Activated CD4-positive, alpha-beta memory T cell treated with anti-CD3 and anti-CD28 coated beads for 36 hours (primary cell): ENCODE measurements at regions not wholly inside any gene's neighbourhood (a gene's known extent, or its start where the extent isn't known, plus 50 kb on each side); places are given as distances from the start of the nearest gene placed in this dataset.
"Not testable (repeated sequence)": the region's sequence is repeated elsewhere in the genome, so short reads cannot be mapped to it uniquely, and the experiment has no call there.

Experiments used
- CTCF ChIA-PET: fragments of 350-600 bp; sonication (Branson Sonifier 250); formaldehyde crosslinking; loops from one replicate; lab custom pipeline; 2021; ENCODE audit warnings: antibody characterized with exemption, inconsistent platforms; lab: Charles Lee
- POLR2A ChIA-PET: fragments of 350-600 bp; sonication (Branson Sonifier 250); formaldehyde crosslinking; loops from one replicate; lab custom pipeline; 2021; ENCODE audit warnings: antibody characterized with exemption; lab: Charles Lee
- DNase-seq: peaks from one replicate; pipeline ENCODE4 v3.0.0-alpha.2; 2020
- H3K27ac Mint-ChIP-seq: one replicate; pipeline ENCODE4 v1.8.0; 2021; ENCODE audit warnings: mixed read lengths
- H3K27me3 Mint-ChIP-seq: one replicate; pipeline ENCODE4 v1.8.0; 2021; ENCODE audit warnings: mixed read lengths
- H3K36me3 Mint-ChIP-seq: one replicate; pipeline ENCODE4 v1.8.0; 2021; ENCODE audit warnings: mixed read lengths
- H3K4me1 Mint-ChIP-seq: one replicate; pipeline ENCODE4 v1.8.0; 2021; ENCODE audit warnings: low read depth, mixed read lengths
- H3K4me3 Mint-ChIP-seq: one replicate; pipeline ENCODE4 v1.8.0; 2021; ENCODE audit warnings: mild to moderate bottlenecking, mixed read lengths
- H3K9me3 Mint-ChIP-seq: one replicate; pipeline ENCODE4 v1.8.0; 2021; ENCODE audit warnings: mixed read lengths
- intact Hi-C: fragments of 100-400 bp; cut with micrococcal nuclease; formaldehyde crosslinking; loops from one replicate; pipeline ENCODE4 v1.15.1; 2023

- ChIA-PET POLR2A (no interaction called here), CTCF (no interaction called here)
- Mint-ChIP-seq H3K4me1 (no peaks in the 10 kb centered on the region), H3K4me3 (no peak overlapping the region), H3K27me3 (no peaks in the 10 kb centered on the region), H3K36me3 (no peaks in the 10 kb centered on the region), H3K27ac (no peak overlapping the region), H3K9me3 (peaks cover 11% of the 10 kb centered on the region)
- intact Hi-C loops: no loop called here
- no peak for DNase-seq
Measured at GRCh38 chr5:3326841-3327232, 268.8 kb upstream of the IRX1 start.

GRCh38 chr5:3325972-3326840 lies 269.4 kb upstream of the IRX1 start:
- Mint-ChIP-seq H3K27ac (no peak overlapping the region), H3K4me3 (no peak overlapping the region), H3K4me1 (no peaks in the 10 kb centered on the region), H3K36me3 (no peaks in the 10 kb centered on the region), H3K9me3 (peaks cover 11% of the 10 kb centered on the region), H3K27me3 (no peaks in the 10 kb centered on the region)
- intact Hi-C loops: no loop called here
- DNase-seq: no peak
- ChIA-PET POLR2A (no interaction called here), CTCF (no interaction called here)

DNA sequence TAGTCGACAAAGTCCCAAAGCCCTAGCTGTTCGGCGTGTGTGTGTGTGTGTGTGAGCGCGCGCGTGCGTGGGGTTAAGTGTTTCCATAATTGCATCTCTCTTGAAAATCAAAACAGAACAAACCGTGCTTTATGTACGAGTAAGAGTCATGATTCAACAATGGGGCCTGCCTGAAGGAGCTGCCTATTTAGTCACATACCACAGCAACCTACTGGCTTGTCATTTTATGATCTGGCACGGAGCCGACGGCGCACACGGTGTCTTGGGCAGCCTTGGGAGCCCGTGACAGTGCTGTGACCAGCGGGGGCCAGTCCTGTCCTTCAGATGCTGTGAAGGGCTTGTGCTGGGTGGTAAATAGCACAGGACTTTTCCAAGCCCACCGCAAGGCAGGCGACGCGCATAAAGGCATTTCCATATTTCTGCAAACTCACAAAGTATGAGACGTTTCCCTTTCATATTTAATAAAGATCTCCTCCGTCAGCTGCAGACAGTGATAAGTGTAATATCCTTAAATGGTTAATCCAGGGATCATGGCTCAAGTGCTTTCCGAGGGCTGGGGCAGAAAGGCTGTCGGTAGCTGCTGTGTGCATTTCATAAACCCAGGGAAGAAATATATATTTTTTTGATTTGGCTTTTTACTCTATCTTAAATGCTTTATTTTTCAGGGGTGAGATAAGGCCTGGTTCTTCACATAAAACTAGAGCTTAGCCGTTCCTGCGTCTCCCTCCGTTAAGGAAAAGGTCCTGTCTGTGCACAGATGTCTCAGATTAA lies 270.2 kb upstream of the IRX1 start:
- intact Hi-C loops: no loop called here
- Mint-ChIP-seq H3K27me3 (no peaks in the 10 kb centered on the region), H3K4me1 (no peaks in the 10 kb centered on the region), H3K9me3 (peaks cover 11% of the 10 kb centered on the region), H3K27ac (no peak overlapping the region), H3K36me3 (no peaks in the 10 kb centered on the region), H3K4me3 (no peak overlapping the region)
- ChIA-PET POLR2A (no interaction called here), CTCF (no interaction called here)
- no peak for DNase-seq

DNA sequence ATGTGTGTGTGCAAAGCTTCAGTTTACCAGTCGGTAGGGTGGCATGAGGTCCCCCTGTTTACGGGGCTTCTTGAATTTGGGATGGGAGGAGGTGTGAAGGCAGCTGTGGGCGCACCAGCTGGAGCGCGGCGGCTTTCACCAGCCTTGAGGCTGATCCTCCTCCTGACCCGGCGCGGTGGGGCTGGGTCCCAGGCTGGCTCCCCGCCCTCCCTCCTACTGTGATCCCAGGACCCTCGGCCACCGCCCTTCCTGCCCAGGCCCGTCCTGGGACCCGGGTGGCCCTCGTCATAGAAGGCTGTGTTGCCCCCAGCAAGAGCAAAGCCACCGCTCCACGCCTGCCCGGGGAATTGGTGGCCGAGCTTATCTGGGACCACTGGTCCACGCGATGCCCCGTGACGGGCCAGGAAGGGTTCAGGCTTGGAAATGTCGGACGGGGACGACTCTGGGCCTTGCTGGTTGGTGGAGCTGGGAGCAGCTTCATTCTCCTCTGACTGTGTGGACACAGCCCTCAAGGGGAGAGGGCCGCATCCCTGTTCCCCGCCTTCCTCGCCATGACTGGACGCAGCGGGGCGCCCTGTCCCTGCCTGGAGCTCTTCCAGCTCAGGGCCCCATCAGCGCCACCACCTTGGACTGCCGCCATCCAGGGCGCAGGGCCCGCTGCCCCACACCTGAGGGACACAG lies 271.1 kb upstream of the IRX1 start:
- DNase-seq: no peak
- Mint-ChIP-seq H3K9me3 (peaks cover 11% of the 10 kb centered on the region), H3K4me3 (no peak overlapping the region), H3K36me3 (no peaks in the 10 kb centered on the region), H3K4me1 (no peaks in the 10 kb centered on the region), H3K27me3 (no peaks in the 10 kb centered on the region), H3K27ac (no peak overlapping the region)
- ChIA-PET POLR2A (no interaction called here), CTCF (no interaction called here)
- intact Hi-C loops: no loop called here

DNA sequence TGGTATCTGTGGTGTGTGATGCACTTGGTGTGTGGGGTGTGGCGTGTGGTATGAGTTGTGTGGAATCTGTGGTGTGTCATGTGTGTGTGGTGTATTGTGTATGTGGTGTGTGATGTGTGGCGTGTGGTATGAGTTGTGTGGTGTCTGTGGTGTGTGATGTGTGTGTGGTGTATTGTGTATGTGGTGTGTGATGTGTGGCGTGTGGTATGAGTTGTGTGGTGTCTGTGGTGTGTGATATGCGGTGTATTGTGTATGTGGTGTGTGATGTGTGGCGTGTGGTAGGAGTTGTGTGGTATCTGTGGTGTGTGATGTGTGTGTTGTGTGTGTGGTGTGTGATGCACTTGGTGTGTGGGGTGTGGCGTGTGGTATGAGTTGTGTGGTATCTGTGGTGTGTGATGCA lies 271.7 kb upstream of the IRX1 start:
- H3K36me3 Mint-ChIP-seq, CTCF ChIA-PET, POLR2A ChIA-PET, H3K4me1 Mint-ChIP-seq, H3K27me3 Mint-ChIP-seq, H3K4me3 Mint-ChIP-seq, H3K27ac Mint-ChIP-seq, DNase-seq, intact Hi-C loops: not testable (repeated sequence)
- peaks cover 11% of the 10 kb centered on the region for H3K9me3 Mint-ChIP-seq

DNA sequence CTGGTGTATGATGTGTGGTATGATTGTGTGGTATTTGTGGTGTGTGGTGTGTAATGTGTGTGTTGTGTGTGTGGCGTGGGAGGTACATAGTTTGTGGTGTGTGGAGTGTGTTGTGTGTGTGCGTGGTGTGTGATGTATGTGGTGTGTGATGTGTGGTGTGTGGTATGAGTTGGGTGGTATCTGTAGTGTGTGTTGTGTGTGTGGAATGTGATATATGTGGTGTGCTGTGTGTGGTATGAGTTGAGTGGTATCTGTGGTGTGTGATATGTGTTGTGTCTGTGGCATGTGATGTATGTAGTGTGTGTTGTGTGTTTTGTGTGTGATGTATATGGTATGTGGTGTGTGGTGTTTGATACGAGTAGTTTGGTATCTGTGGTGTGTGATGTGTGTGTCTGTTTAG lies 272.5 kb upstream of the IRX1 start:
- Mint-ChIP-seq H3K27me3 (no peaks in the 10 kb centered on the region), H3K36me3 (no peaks in the 10 kb centered on the region), H3K27ac (no peak overlapping the region), H3K4me3 (no peak overlapping the region), H3K4me1 (no peaks in the 10 kb centered on the region), H3K9me3 (peaks cover 11% of the 10 kb centered on the region)
- no peak for DNase-seq
- ChIA-PET CTCF (no interaction called here), POLR2A (no interaction called here)
- intact Hi-C loops: no loop called here

DNA sequence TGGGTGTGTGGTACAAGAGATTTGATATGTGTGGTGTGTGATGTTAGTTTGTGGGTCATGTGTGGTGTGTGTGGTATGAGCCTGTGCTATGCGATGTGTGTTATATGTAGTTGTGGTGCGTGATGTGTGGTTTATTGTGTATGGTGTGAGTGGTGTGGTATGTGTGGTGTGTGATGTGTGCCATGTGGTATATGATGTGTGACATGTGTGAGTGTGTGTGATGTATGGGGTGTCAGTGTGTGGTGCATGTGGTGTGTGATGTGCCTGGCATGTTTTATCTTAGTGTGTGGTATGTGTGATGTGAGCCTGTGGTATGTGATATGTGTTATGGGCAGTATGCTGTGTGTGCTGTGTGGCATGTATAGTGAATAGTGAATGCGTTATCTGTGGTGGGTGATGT lies 273.0 kb upstream of the IRX1 start:
- peaks cover 11% of the 10 kb centered on the region for H3K9me3 Mint-ChIP-seq
- CTCF ChIA-PET: no interaction called here
- no peaks in the 10 kb centered on the region for H3K27me3 Mint-ChIP-seq
- POLR2A ChIA-PET: no interaction called here
- DNase-seq: no peak
- no peak overlapping the region for H3K27ac Mint-ChIP-seq
- intact Hi-C loops: no loop called here
- no peaks in the 10 kb centered on the region for H3K4me1 Mint-ChIP-seq
- no peak overlapping the region for H3K4me3 Mint-ChIP-seq
- H3K36me3 Mint-ChIP-seq: no peaks in the 10 kb centered on the region

DNA sequence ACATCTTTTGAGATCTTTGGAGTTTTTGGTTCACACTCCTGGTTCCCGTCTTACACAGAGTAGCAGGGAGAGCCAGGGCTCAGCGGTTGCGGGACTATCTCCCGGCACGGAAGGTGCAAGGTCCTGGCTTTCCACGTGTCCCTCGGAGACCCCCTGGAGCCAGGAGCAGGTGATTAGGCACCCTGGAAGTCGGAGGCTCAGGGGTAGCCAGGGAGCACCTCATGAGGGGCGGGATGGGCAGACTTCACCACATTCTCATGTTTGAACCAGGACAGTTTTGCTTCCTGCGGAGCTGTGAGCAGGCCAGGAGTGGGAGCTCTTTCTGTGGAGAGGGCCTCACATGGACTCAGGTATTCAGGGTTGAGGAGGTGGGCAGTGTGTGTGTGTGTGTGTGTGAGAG lies 273.7 kb upstream of the IRX1 start:
- H3K27ac Mint-ChIP-seq: no peak overlapping the region
- H3K27me3 Mint-ChIP-seq: no peaks in the 10 kb centered on the region
- no peak overlapping the region for H3K4me3 Mint-ChIP-seq
- no peak for DNase-seq
- H3K4me1 Mint-ChIP-seq: no peaks in the 10 kb centered on the region
- ChIA-PET POLR2A (no interaction called here), CTCF (no interaction called here)
- H3K9me3 Mint-ChIP-seq: peaks cover 8% of the 10 kb centered on the region
- intact Hi-C loops: no loop called here
- no peaks in the 10 kb centered on the region for H3K36me3 Mint-ChIP-seq

DNA sequence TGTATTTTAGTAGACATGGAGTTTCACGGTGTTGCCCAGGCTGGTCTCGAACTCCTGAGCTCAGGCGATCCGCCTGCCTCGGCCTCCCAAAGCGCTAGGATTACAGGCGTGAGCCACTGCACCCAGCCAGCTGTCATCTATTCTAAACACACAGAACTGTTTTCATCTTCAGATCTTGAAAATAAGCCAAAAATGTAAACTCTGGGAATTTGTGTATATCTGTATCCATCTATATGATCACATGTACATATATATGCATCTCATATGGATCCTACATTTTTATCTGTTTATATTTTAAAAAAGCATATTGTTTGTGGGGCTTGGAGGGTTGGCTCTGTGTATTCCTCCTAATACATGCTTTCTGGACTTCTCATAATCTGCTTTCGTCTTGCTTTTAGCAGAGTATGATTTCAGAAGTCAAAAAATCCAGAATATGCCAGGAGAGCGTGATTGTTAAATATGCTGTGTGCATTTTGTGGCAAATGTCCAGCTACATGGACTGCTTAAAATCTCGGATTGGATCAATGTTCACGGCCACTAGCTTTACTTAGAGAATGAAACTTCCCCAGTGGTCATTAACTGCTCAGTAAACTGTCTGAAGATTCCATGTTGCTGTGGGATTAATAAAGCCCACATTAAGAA lies 274.4 kb upstream of the IRX1 start:
- Mint-ChIP-seq H3K36me3 (no peaks in the 10 kb centered on the region), H3K4me3 (no peak overlapping the region), H3K9me3 (peaks cover 5% of the 10 kb centered on the region), H3K4me1 (no peaks in the 10 kb centered on the region), H3K27ac (no peak overlapping the region), H3K27me3 (no peaks in the 10 kb centered on the region)
- ChIA-PET CTCF (no interaction called here), POLR2A (no interaction called here)
- intact Hi-C loops: no loop called here
- no peak for DNase-seq

- no peak for DNase-seq
- CTCF ChIA-PET: no interaction called here
- Mint-ChIP-seq H3K4me3 (no peak overlapping the region), H3K4me1 (no peaks in the 10 kb centered on the region), H3K36me3 (no peaks in the 10 kb centered on the region), H3K9me3 (peaks cover 3% of the 10 kb centered on the region), H3K27ac (no peak overlapping the region), H3K27me3 (no peaks in the 10 kb centered on the region)
- POLR2A ChIA-PET: no interaction called here
- intact Hi-C loops: no loop called here
Measured at GRCh38 chr5:3320317-3320875, 275.2 kb upstream of the IRX1 start.

DNA sequence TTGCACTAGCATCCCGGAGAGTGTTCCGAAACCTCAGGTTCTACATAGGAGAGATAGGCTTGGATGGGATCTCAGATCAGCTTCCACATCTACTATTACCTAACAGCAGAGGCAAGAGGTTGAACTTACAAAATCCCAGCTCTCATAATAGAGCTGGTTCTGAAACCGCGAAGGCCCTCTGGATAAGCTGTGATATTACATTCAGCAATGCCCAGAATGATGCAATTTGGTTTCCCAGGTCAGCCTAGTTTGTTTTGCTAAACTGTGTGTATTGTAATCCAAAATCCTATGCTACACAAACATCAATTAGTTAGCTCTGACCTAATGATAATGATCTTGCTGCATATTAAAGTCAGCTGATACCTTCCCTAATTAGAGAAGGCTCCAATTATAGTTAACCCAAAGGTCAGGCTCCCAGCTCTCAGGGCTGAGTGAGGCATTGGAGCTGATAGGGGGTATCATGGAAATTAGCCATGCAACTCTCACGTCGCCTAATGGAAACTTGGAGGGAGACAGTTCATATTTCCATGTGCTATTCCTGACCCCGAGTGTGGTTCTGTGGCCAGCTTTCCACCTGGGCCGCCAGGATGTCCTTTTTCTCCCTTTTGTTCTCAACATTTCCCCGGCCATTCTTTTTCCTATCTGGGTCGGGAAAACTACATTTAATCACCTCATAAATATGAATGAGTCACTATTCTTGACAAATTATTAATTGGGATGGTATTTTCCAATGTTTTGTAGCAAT lies 278.4 kb upstream of the IRX1 start:
- Mint-ChIP-seq H3K27ac (no peak overlapping the region), H3K36me3 (no peaks in the 10 kb centered on the region), H3K27me3 (no peaks in the 10 kb centered on the region), H3K4me1 (no peaks in the 10 kb centered on the region), H3K9me3 (peaks cover 6% of the 10 kb centered on the region), H3K4me3 (no peak overlapping the region)
- CTCF ChIA-PET: no interaction called here
- POLR2A ChIA-PET: no interaction called here
- DNase-seq: no peak
- intact Hi-C loops: no loop called here
